GM12892 (cell line): ENCODE measurements at regions not wholly inside any gene's neighbourhood (a gene's known extent, or its start where the extent isn't known, plus 50 kb on each side); places are given as distances from the start of the nearest gene placed in this dataset.

Experiments
- POLR2A ChIP-seq: IDR thresholded peaks from 2 replicates; pipeline ENCODE4 v1.6.1; 2011; ENCODE audit warnings: low read depth, low read length, control low read depth
- POLR2AphosphoS5 ChIP-seq: IDR thresholded peaks from 2 replicates; pipeline ENCODE4 v1.6.1; 2011; ENCODE audit warnings: low read depth, low read length, control low read depth

GRCh38 chr2:103618112-103618511 lies 856.3 kb downstream of the TMEM182 start:
- TF ChIP-seq POLR2AphosphoS5 (no peak), POLR2A (no peak)
